ENCODE measurements at regions not wholly inside any gene's neighbourhood (a gene's known extent, or its start where the extent isn't known, plus 50 kb on each side); places are given as distances from the start of the nearest gene placed in this dataset.

- peaks cover 5 to 6% of the 10 kb centered on the region in 2 donors for H3K4me1 ChIP-seq (ENCODE audit: control insufficient read depth in 1 of 2, insufficient read depth in 2 of 2, low read length in 2 of 2)
- no peak for TF ChIP-seq CTCF (IDR thresholded peaks at IDR 0.05)
- peaks cover 10 to 16% (median 12%) of the 10 kb centered on the region in 3 donors for H3K27me3 Mint-ChIP-seq (ENCODE audit: low read depth in 3 of 3)
- intact Hi-C loops (cut with micrococcal nuclease) = loop anchor here in 1 of 2 donors (10.0 kb wide), 1 partner anchor 56 kb away; no protein-coding TSS in a partner anchor
- no peaks in the 10 kb centered on the region for H3K36me3 Mint-ChIP-seq
- no peak overlapping the region for H3K9ac ChIP-seq (ENCODE audit: insufficient read depth, low read length, poor library complexity, severe bottlenecking)
- no peak overlapping the region for H3K4me2 ChIP-seq (replicated peaks; ENCODE audit: extremely low read depth, low read length, poor library complexity, severe bottlenecking)
- H4K20me1 ChIP-seq (ENCODE audit: insufficient read depth, low read length) = no peaks in the 10 kb centered on the region
- 100% methylated on average over 5 of the region's 9 CpGs for WGBS (ENCODE audit: insufficient coverage)
- H3K4me1 Mint-ChIP-seq = peaks cover 8% of the 10 kb centered on the region
- no peak overlapping the region for H3K4me3 Mint-ChIP-seq
- H3K9me3 Mint-ChIP-seq = peaks cover 0 to 3% (median 1%) of the 10 kb centered on the region in 7 donors
- H2AFZ ChIP-seq (ENCODE audit: insufficient read depth, low read depth, low read length, poor library complexity, severe bottlenecking) = no peak overlapping the region
- no peak overlapping the region for H3K4me3 ChIP-seq (replicated peaks in 1 of 3; ENCODE audit: low read depth in 2 of 3, low read length in 3 of 3)
- no peak overlapping the region for H3K27ac ChIP-seq (ENCODE audit: low read depth in 1 of 2, low read length in 2 of 2)
- H3K36me3 ChIP-seq (replicated peaks in 1 of 2; ENCODE audit: control insufficient read depth in 1 of 2, insufficient read depth in 2 of 2, low read length in 2 of 2) = no peaks in the 10 kb centered on the region
- H3K27me3 ChIP-seq (ENCODE audit: control insufficient read depth in 2 of 2, insufficient read depth in 2 of 2, low read length in 2 of 2) = peaks cover 0 to 2% of the 10 kb centered on the region in 2 donors
- H3K27ac Mint-ChIP-seq = no peak overlapping the region
- H3K9me3 ChIP-seq (replicated peaks in 1 of 2; ENCODE audit: control insufficient read depth in 1 of 2, insufficient read depth in 1 of 2, low read length in 2 of 2) = no peaks in the 10 kb centered on the region
- no peak for DNase-seq
- H3K79me2 ChIP-seq (ENCODE audit: insufficient read depth, low read length) = no peaks in the 10 kb centered on the region
Measured at GRCh38 chr2:239471011-239471792, 70.4 kb upstream of the HDAC4 start.

GRCh38 chr2:239470151-239470900 is 69.5 kb upstream of the HDAC4 start:
- peaks cover 16% of the 10 kb centered on the region for H3K4me1 Mint-ChIP-seq
- TF ChIP-seq CTCF (IDR thresholded peaks at IDR 0.05) = no peak

More at GRCh38 chr2:239470151-239470900, 69.5 kb upstream of the HDAC4 start:
- Mint-ChIP-seq H3K27ac (peak overlapping the region in 1 of 7 donors; percentile 57), H3K4me3 (no peak overlapping the region), H3K9me3 (peaks cover 0 to 3% (median 0%) of the 10 kb centered on the region in 7 donors), H3K27me3 (ENCODE audit: low read depth in 3 of 3) (peaks cover 7 to 14% (median 12%) of the 10 kb centered on the region in 3 donors), H3K36me3 (no peaks in the 10 kb centered on the region)
- 97% methylated on average over 10 of the region's 14 CpGs for WGBS (ENCODE audit: insufficient coverage)
- Histone ChIP-seq H3K9ac (ENCODE audit: insufficient read depth, low read length, poor library complexity, severe bottlenecking) (no peak overlapping the region), H3K4me1 (ENCODE audit: control insufficient read depth in 1 of 2, insufficient read depth in 2 of 2, low read length in 2 of 2) (peaks cover 14 to 15% of the 10 kb centered on the region in 2 donors), H3K4me2 (replicated peaks; ENCODE audit: extremely low read depth, low read length, poor library complexity, severe bottlenecking) (no peak overlapping the region), H3K27ac (ENCODE audit: low read depth in 1 of 2, low read length in 2 of 2) (no peak overlapping the region), H3K79me2 (ENCODE audit: insufficient read depth, low read length) (no peaks in the 10 kb centered on the region), H3K36me3 (replicated peaks in 1 of 2; ENCODE audit: control insufficient read depth in 1 of 2, insufficient read depth in 2 of 2, low read length in 2 of 2) (no peaks in the 10 kb centered on the region), H3K27me3 (ENCODE audit: control insufficient read depth in 2 of 2, insufficient read depth in 2 of 2, low read length in 2 of 2) (peaks cover 0 to 2% of the 10 kb centered on the region in 2 donors), H3K9me3 (replicated peaks in 1 of 2; ENCODE audit: control insufficient read depth in 1 of 2, insufficient read depth in 1 of 2, low read length in 2 of 2) (no peaks in the 10 kb centered on the region), H4K20me1 (ENCODE audit: insufficient read depth, low read length) (no peaks in the 10 kb centered on the region), H3K4me3 (replicated peaks in 1 of 3; ENCODE audit: low read depth in 2 of 3, low read length in 3 of 3) (no peak overlapping the region), H2AFZ (ENCODE audit: insufficient read depth, low read depth, low read length, poor library complexity, severe bottlenecking) (no peak overlapping the region)
- intact Hi-C loops (cut with micrococcal nuclease) = loop anchor here in 1 of 2 donors (10.0 kb wide), 1 partner anchor 56 kb away; no protein-coding TSS in a partner anchor
- DNase-seq = no peak
